ENCODE measurements at regions not wholly inside any gene's neighbourhood (a gene's known extent, or its start where the extent isn't known, plus 50 kb on each side); places are given as distances from the start of the nearest gene placed in this dataset.
"Not testable (repeated sequence)": the region's sequence is repeated elsewhere in the genome, so short reads cannot be mapped to it uniquely, and the experiment has no call there.

DNA sequence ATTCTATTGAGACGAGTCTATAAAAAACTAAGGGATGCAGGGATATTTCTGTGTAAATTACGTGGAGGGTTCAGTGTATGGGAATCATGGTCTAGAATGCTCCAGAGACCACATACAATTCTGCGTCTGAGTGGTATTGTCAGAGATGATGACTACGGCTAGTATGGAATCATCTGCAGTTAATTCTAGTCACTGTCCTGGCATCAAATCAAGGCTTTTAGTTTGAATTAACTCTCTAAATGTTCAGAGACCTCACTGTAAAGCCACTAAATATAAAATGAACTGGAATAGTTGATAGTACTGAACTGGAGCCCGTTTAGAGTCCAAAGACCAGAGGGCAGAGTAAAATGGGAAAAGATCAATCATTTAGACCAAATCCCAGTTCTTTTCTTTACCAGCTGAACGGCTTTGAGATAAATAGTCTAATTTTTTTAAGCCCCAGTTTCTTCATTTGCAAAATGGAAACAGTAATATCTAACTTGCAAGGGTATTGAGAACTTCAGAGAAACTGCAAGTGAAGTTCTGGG lies 599.8 kb downstream of the EBF1 start:
- no peak overlapping the region for H3K4me3 Mint-ChIP-seq
- H3K9me3 Mint-ChIP-seq, result peaks cover 4% of the 10 kb centered on the region
- H3K27me3 Mint-ChIP-seq (ENCODE audit: low read depth), result peaks cover under 1% of the 10 kb centered on the region
- no peaks in the 10 kb centered on the region for H3K36me3 Mint-ChIP-seq (ENCODE audit: insufficient read depth)
- ATAC-seq (no peak), DNase-seq (no peak)
- H3K4me1 Mint-ChIP-seq (ENCODE audit: low read depth), result no peaks in the 10 kb centered on the region

DNA sequence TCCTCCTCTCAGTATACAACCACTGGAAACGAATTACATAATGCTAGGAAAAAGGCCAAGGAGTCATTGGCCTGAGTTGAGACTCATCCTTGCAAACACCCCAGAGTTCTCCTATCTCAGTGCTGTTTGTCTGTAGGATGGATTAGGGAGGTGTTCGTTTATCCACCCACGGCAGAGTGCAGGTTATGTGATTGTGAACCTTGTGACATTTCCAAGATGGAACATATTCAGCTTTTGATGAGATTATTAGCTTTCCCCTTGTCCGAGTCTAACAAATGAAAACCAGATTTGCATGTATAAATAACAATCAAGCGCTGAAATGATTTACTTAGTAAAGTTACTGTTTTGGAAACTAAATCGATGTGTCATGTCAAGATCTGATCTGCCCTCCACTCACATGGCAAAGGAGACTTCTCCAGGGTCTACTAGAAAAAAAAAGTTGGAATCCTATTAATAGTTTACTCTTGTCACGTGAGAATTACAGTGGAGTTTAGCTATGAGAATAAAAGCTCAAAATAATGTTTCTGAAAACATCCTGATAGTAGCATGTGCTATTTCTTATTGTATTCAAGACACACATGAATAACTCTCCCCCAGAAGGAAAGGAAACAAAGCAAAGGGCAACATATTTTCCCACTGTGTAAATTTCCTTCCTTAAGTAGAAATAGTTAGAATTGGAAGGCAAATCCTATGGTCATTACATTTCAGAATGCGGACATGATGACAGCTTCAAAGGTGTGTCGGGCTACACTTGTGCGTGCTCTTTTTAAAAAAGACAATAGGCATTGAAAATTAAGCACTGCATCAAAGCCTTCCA lies 600.4 kb downstream of the EBF1 start:
- no peaks in the 10 kb centered on the region for H3K27me3 Mint-ChIP-seq (ENCODE audit: low read depth)
- ATAC-seq (no peak), DNase-seq (no peak)
- H3K4me3 Mint-ChIP-seq, result no peak overlapping the region
- H3K36me3 Mint-ChIP-seq (ENCODE audit: insufficient read depth), result no peaks in the 10 kb centered on the region
- no peaks in the 10 kb centered on the region for H3K9me3 Mint-ChIP-seq
- H3K4me1 Mint-ChIP-seq (ENCODE audit: low read depth), result no peaks in the 10 kb centered on the region

DNA sequence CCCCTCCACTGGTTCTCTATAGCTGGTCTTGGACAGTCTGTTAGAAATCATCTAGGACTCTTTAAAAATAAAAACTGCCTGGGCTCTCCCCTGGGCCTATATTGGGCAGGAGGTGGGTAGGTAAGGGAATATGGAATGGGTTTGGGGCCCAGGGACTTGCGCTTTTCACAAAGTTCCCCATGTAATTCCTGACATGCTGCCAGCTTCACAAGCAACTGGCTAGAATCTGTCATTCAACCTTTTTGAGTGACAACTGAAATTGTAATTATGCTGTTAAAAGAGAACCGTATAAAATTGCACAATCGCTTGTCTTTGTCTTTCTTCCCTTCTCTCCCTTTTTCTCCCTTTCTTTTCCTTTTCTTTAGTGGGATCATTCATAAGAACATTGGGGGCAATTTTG lies 603.1 kb downstream of the EBF1 start:
- Mint-ChIP-seq H3K27me3 (ENCODE audit: low read depth) (no peaks in the 10 kb centered on the region), H3K9me3 (no peaks in the 10 kb centered on the region), H3K4me1 (ENCODE audit: low read depth) (no peaks in the 10 kb centered on the region), H3K4me3 (no peak overlapping the region), H3K36me3 (ENCODE audit: insufficient read depth) (no peaks in the 10 kb centered on the region)
- ATAC-seq, result no peak
- DNase-seq, result no peak

DNA sequence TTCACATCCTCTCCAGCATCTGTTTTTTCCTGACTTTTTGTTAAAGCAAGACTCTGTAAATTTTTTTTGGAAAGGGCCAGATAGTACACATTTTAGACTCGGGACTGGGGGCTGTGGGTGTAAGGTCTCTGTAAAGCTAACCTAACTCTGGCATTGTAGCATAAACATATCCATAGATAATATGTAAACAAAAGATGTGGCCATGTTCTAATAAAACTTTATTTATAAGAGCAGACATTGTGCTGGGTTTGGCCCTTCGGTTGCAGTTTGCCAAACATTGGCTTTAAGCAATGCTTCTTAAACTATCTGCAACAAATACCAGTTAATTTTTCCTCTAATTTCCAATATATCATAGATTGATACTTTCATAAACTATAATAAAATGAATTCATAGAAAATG lies 605.2 kb downstream of the EBF1 start:
- no peaks in the 10 kb centered on the region for H3K27me3 Mint-ChIP-seq (ENCODE audit: low read depth)
- no peak overlapping the region for H3K4me3 Mint-ChIP-seq
- no peak for DNase-seq
- H3K9me3 Mint-ChIP-seq, result no peaks in the 10 kb centered on the region
- no peaks in the 10 kb centered on the region for H3K36me3 Mint-ChIP-seq (ENCODE audit: insufficient read depth)
- H3K4me1 Mint-ChIP-seq (ENCODE audit: low read depth), result no peaks in the 10 kb centered on the region
- ATAC-seq, result no peak

DNA sequence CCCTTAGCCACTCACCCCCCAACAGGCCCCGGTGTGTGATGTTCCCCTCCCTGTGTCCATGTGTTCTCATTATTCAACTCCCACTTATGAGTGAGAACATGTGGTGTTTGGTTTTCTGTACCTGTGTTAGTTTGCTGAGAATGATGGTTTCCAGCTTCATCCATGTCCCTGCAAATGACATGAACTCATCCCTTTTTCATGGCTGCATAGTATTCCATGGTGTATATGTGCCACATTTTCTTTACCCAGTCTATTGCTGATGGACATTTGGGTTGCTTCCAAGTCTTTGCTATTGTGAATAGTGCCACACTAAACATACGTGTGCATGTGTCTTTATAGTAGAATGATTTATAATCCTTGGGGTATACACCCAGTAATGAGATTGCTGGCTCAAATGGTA lies 605.7 kb downstream of the EBF1 start:
- not testable (repeated sequence) for DNase-seq; H3K27me3 Mint-ChIP-seq (ENCODE audit: low read depth); H3K36me3 Mint-ChIP-seq (ENCODE audit: insufficient read depth)

DNA sequence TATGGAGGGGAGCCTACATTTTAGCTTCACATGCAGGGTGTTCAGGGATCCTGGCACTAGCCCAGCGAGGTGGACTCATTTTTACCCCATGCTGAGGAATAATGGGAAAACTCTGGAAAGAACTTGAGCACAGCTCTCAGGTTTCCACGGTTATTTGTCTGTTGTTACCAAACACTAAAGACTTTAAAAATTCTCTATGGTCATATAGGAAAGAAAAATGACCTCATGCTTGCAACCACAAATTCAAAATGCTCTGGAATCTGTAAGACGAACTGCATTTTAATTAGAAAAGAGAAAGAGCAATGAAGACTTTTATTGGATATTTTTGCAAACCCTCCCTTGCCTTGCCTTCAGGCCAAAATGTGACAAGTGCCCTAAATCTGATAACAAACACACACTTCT lies 606.9 kb downstream of the EBF1 start:
- H3K4me1 Mint-ChIP-seq (ENCODE audit: low read depth), result no peaks in the 10 kb centered on the region
- DNase-seq (no peak), ATAC-seq (no peak)
- H3K4me3 Mint-ChIP-seq, result no peak overlapping the region
- no peaks in the 10 kb centered on the region for H3K36me3 Mint-ChIP-seq (ENCODE audit: insufficient read depth)
- no peaks in the 10 kb centered on the region for H3K27me3 Mint-ChIP-seq (ENCODE audit: low read depth)
- no peaks in the 10 kb centered on the region for H3K9me3 Mint-ChIP-seq

More for the DNA sequence above, 605.7 kb downstream of the EBF1 start:
- H3K4me3 Mint-ChIP-seq; H3K9me3 Mint-ChIP-seq; ATAC-seq; H3K4me1 Mint-ChIP-seq (ENCODE audit: low read depth): not testable (repeated sequence)

DNA sequence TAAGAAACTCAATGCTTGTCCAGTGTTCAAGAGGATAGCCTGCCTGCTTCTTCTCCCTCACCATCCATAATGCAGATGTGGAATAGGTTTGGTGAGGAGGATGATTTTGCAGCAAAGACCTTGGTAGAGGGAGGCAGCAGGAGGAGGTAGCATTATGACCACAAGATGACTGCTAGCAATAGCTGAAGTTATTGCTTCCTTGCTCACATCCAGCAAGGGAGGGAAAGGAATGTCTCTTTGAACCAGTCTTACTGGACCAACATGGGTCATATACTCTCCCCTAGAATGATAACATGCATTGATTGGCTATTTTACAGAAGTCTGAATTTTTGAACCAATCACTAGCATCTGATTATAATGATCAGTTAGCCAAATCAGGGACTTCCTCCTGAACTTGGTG lies 607.6 kb downstream of the EBF1 start:
- Mint-ChIP-seq H3K27me3 (ENCODE audit: low read depth) (no peaks in the 10 kb centered on the region), H3K9me3 (no peaks in the 10 kb centered on the region), H3K4me1 (ENCODE audit: low read depth) (no peaks in the 10 kb centered on the region), H3K4me3 (no peak overlapping the region), H3K36me3 (ENCODE audit: insufficient read depth) (no peaks in the 10 kb centered on the region)
- DNase-seq (no peak), ATAC-seq (no peak)

DNA sequence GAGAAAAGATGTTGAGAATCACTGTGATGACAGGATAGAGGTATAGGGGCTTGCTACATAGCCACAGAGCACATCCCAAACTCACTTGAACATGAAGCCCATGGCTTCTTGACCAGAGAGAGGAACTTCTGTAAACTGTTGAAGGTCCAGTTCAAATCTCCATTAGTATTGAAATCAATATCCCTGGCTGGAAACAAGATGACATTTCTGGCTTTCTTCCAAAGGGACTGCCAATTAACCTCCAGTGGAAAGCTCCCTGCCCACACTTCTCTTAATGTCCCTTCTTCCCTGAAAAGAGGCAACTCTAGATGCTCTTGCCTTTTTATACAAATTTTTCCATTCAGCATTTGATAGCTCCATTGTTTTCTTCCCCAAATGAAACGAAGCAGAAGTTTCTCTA lies 612.1 kb downstream of the EBF1 start:
- Mint-ChIP-seq H3K9me3 (no peaks in the 10 kb centered on the region), H3K4me3 (no peak overlapping the region), H3K27me3 (ENCODE audit: low read depth) (no peaks in the 10 kb centered on the region), H3K36me3 (ENCODE audit: insufficient read depth) (no peaks in the 10 kb centered on the region), H3K4me1 (ENCODE audit: low read depth) (no peaks in the 10 kb centered on the region)
- no peak for ATAC-seq
- no peak for DNase-seq

DNA sequence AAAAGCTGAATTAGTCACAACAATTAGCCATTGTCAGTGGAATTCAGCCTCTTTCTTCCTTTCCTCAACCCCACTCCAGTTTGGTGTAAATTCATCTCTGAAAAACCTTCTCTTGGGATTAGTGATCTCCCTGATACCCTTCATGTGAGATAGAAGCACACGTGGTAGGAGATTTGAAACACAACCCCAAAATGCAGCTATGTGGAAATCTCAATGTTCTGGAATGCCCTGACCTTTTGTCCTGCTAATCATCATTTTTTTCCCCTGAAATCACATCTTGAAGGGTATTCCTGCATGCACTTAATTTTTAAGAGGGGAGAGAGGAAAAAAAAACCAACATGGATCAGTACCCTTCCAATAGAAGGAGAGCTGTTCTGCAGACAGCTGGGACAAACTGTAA lies 612.6 kb downstream of the EBF1 start:
- no peaks in the 10 kb centered on the region for H3K27me3 Mint-ChIP-seq (ENCODE audit: low read depth)
- no peaks in the 10 kb centered on the region for H3K36me3 Mint-ChIP-seq (ENCODE audit: insufficient read depth)
- ATAC-seq (no peak), DNase-seq (no peak)
- H3K4me1 Mint-ChIP-seq (ENCODE audit: low read depth), result no peaks in the 10 kb centered on the region
- no peaks in the 10 kb centered on the region for H3K9me3 Mint-ChIP-seq
- no peak overlapping the region for H3K4me3 Mint-ChIP-seq

DNA sequence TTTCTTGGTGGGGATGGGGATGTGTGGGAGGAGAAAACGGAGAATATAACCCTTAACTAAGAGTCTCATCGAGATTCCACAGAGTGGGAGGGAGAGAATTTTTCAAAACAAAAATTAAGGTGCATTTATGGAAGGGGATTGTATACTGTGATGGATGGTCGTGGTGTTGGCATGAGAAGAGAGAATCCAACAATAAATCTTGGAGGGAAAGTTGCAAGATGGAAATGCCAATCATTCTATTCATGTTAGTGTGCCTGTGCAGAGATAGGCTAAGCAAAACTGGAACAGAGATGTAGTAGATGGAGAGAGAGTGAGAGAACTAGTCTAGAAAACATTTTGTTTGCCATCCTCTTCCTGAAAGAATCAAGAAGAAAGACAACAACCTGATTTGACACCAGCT lies 613.1 kb downstream of the EBF1 start:
- no peak for DNase-seq
- ATAC-seq, result no peak
- H3K4me3 Mint-ChIP-seq, result no peak overlapping the region
- H3K9me3 Mint-ChIP-seq, result no peaks in the 10 kb centered on the region
- no peaks in the 10 kb centered on the region for H3K4me1 Mint-ChIP-seq (ENCODE audit: low read depth)
- peaks cover 2% of the 10 kb centered on the region for H3K27me3 Mint-ChIP-seq (ENCODE audit: low read depth)
- H3K36me3 Mint-ChIP-seq (ENCODE audit: insufficient read depth), result no peaks in the 10 kb centered on the region

DNA sequence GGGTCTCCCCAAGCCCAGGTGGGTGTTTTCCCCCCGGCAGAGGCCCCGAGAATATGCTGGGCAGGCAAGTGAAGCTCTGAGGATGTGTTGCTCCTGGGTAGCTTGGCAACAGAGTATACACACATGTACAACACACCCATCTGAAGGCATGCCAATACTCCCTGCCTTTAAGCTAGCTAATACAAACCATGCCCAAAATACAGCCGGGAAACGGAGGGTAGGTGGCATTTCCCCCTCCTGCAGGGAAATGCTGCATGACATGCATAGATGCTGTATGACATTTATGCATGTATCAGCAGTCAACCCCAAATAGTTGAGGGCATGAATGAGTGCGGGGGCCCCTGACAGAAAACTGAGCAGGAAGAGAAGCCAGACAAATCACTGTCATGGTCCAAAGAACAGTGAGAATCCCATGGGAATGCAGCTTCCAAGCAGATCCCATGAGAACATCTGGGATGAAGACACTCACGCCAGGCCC lies 614.1 kb downstream of the EBF1 start:
- H3K36me3 Mint-ChIP-seq (ENCODE audit: insufficient read depth), result no peaks in the 10 kb centered on the region
- H3K9me3 Mint-ChIP-seq, result no peaks in the 10 kb centered on the region
- no peaks in the 10 kb centered on the region for H3K4me1 Mint-ChIP-seq (ENCODE audit: low read depth)
- H3K4me3 Mint-ChIP-seq, result no peak overlapping the region
- ATAC-seq (no peak), DNase-seq (no peak)
- peaks cover 4% of the 10 kb centered on the region for H3K27me3 Mint-ChIP-seq (ENCODE audit: low read depth)

DNA sequence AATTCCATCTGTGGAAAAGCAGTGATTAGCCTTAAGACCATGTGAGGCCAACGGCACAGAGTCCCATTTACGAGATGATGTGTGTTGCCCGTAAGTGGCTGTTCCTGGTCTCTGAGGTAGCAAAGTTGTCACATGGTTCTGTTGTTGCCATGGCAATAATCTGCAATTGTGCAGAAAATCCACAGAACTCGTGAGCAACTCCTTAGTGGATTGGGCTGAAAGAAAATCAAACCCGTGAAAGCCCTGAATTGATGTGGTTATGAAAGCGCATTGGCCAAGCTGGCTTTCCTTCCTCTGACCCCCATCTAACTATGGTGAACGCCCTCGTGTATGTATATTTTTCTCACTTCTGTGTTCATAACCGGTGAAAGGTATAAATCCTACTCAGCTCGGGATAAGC lies 614.7 kb downstream of the EBF1 start:
- Mint-ChIP-seq H3K4me1 (ENCODE audit: low read depth) (no peaks in the 10 kb centered on the region), H3K4me3 (no peak overlapping the region), H3K9me3 (no peaks in the 10 kb centered on the region), H3K27me3 (ENCODE audit: low read depth) (peaks cover 4% of the 10 kb centered on the region), H3K36me3 (ENCODE audit: insufficient read depth) (no peaks in the 10 kb centered on the region)
- ATAC-seq (no peak), DNase-seq (no peak)

DNA sequence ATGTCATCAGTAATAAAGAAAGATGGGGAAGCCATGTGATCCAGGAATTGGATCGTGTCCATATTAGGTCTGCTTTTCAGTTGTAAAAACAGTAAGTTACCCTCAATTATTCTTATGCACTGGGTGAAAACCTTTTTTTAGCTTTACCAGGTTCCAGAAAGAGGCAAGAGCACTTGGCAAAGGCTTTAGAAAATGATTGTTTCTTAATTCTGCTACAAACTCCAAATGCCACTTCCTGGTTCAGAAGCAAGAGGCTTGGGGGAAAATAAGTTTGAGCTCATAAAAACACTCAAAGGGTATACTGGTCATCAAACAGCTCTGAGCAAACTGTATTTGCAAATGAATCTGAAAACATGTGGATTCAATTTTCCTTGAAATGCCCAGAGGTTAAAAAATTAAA lies 615.6 kb downstream of the EBF1 start:
- H3K9me3 Mint-ChIP-seq, result no peaks in the 10 kb centered on the region
- ATAC-seq (no peak), DNase-seq (no peak)
- peaks cover 4% of the 10 kb centered on the region for H3K27me3 Mint-ChIP-seq (ENCODE audit: low read depth)
- no peaks in the 10 kb centered on the region for H3K36me3 Mint-ChIP-seq (ENCODE audit: insufficient read depth)
- no peaks in the 10 kb centered on the region for H3K4me1 Mint-ChIP-seq (ENCODE audit: low read depth)
- H3K4me3 Mint-ChIP-seq, result no peak overlapping the region

DNA sequence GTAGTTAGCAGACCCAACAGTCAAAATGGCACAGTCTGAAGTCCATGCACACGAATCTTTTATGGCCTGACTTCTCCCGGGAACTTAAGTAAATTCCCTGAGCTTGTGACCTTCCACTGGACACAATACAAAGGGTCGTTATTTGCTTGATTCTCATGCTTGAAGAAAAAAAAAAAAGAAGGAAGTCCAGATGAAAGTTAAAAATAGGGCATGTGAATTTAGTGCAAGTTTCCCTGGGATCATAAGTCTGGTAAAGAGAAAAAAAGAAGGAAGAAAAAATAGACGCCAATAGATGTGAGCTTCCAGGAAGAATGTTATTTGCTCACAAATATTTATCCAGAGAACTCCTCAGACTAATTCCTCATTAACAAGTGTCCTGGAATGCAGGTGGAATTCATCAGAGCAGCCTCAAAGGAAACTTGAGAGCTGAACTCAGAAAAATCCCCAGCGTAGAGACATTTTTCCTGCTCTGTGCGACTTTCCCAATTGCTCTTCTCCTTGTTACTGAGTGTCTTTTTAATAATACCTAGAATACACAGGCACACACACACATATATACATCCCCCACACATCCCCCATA lies 616.3 kb downstream of the EBF1 start:
- Mint-ChIP-seq H3K36me3 (ENCODE audit: insufficient read depth) (no peaks in the 10 kb centered on the region), H3K9me3 (no peaks in the 10 kb centered on the region), H3K4me1 (ENCODE audit: low read depth) (no peaks in the 10 kb centered on the region), H3K4me3 (no peak overlapping the region), H3K27me3 (ENCODE audit: low read depth) (peaks cover 4% of the 10 kb centered on the region)
- no peak for ATAC-seq
- DNase-seq, result no peak

DNA sequence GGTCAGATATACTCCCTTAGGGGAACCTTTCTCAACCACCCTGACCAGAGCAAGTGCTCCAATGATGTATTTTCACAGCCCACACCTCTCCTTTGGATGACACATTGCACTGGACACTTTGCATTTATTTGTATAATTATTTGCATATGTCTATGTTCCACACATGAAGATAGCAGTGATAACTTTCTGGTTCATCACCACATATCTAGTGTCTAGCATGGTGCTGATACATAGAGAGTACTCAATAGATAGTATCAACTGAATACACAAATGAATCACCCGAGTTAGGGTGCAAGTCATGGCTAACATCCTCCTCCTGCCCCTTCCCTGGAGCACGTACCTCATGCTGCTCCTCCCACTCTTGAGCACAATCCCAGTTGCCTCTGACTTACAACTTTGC lies 617.6 kb downstream of the EBF1 start:
- no peaks in the 10 kb centered on the region for H3K9me3 Mint-ChIP-seq
- DNase-seq (no peak), ATAC-seq (no peak)
- peaks cover 8% of the 10 kb centered on the region for H3K27me3 Mint-ChIP-seq (ENCODE audit: low read depth)
- H3K4me3 Mint-ChIP-seq, result no peak overlapping the region
- no peaks in the 10 kb centered on the region for H3K36me3 Mint-ChIP-seq (ENCODE audit: insufficient read depth)
- no peaks in the 10 kb centered on the region for H3K4me1 Mint-ChIP-seq (ENCODE audit: low read depth)
